SKM-1 treated with dmso at 0.1 percent for 144 hours (cell line): ENCODE measurements at regions not wholly inside any gene's neighbourhood (a gene's known extent, or its start where the extent isn't known, plus 50 kb on each side); places are given as distances from the start of the nearest gene placed in this dataset.
"Not testable (repeated sequence)": the region's sequence is repeated elsewhere in the genome, so short reads cannot be mapped to it uniquely, and the experiment has no call there.

ENCODE experiments used
- DNase-seq: peaks from one replicate; lab custom pipeline; 2025; ENCODE audit not compliant: unreplicated experiment; lab: John Stamatoyannopoulos, UW

- no peak for DNase-seq
Observed at GRCh38 chr20:24418731-24419130, 50.7 kb upstream of the SYNDIG1 start.

- DNase-seq: no peak
Observed at GRCh38 chr20:24417485-24417884, 51.9 kb upstream of the SYNDIG1 start.

DNA sequence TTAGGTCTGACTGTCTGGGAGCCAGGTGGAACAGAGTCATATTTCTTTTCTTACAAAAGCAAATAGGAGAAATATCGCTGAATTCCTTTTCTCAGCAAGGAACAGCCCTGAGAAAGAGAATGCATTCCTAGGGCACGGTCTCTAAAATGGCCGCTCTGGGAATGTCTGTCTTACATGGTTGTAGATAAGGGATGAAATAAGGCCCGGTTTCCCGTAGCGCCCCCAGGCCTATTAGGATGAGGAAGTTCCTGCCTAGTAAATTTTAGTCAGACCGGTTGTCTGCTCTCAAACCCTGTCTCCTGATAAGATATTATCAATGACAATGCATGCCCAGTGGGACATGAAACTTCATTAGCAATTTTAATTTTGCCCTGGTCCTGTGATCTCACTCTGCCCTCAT lies 54.0 kb upstream of the SYNDIG1 start:
- DNase-seq: not testable (repeated sequence)

DNA sequence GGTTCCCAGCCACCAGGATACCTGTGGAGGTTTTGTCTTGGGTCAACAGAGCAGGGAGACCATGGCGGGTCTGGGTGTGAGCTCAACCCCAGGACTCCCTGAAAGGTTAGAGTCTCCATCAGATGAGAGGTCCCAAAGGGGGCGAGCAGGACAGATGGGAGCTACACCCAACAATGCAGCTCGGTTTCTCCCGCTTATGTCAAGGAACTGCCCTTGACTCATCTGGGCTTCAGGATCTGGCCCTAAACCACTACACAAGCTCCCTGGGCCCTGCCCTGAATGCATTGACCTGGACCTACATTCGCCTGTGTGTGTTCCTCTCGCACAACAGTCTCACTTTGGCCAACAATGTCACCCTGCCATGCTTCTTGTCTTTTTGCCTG lies 57.6 kb upstream of the SYNDIG1 start:
- DNase-seq: no peak

GRCh38 chr20:24411003-24411833 lies 58.2 kb upstream of the SYNDIG1 start:
- DNase-seq: no peak

DNA sequence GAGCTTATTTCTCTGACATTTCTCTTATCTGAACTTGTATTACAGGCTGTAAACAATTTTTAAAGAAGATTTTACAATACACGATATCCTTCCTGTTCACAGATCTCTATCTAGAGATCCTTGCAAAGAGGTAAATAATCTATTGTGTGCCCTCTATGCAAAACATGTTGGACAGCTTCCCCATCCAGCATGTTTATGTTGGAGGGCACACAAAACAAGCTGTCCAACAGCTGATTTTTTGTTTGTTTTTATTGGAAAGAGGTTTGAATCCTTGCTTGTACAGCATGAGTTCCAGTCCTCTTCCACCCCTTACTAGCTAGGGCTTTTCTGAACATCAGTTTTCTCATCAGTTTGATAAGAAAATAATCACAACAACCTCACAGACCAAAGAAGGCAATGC lies 62.3 kb upstream of the SYNDIG1 start:
- DNase-seq: no peak

DNA sequence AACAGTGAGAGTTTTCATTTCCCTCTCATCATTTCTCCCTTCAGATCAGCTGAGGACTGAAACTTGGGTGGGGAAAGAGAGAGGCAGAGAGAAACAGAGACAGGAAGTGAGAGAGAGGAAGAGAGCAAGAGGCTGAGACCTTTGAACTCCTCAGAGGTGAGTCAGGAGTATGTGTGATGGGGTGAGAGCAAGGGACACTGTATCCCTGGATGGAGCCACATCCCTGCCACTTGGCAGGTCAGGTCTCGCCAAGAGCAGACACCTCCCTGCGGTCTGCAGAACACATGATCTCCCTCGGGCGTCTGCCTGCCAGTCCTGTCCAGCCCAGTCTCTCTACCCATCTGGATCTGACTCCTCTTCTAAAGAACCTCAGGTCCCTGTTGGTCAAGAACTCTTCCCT lies 62.7 kb upstream of the SYNDIG1 start:
- DNase-seq: no peak

GRCh38 chr20:24406251-24406650 lies 63.2 kb upstream of the SYNDIG1 start:
- DNase-seq: no peak

DNA sequence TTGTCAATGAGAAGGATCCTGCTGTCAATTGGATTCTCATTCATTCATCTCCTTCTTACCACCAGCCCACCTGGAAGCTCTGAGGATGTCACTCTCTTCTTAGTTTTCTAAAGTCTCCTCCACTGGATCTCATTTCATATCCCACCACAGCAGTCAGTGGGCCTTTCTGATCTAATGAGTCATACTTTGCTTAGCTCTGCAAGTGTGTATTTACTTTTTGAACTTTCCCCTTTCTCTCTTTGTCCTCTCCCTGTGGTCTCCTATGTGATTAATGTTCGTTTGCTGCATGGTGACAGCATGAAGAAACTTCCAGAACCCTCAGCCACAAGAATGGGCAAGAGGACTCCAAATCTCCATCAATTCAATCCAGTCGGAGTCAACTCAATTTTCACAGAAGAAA lies 63.6 kb upstream of the SYNDIG1 start:
- no peak for DNase-seq

DNA sequence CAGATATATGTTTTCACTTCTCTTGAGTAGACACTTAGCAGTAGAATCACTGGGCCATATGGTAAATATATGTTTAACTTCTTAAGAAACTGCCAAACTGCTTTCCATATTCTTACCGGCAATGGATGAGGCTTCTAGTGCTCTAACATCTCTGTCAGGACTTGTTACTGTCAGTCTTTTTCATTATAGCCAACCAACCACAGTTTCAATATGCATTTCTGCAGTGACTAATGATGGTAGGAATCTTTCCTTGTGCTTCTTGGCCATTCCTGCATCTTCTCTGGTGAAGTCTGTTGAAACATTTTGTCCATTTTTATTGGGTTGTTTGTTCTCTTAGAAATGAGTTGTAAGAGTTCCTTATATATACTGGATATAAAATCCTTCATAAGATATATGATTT lies 66.0 kb upstream of the SYNDIG1 start:
- no peak for DNase-seq

DNA sequence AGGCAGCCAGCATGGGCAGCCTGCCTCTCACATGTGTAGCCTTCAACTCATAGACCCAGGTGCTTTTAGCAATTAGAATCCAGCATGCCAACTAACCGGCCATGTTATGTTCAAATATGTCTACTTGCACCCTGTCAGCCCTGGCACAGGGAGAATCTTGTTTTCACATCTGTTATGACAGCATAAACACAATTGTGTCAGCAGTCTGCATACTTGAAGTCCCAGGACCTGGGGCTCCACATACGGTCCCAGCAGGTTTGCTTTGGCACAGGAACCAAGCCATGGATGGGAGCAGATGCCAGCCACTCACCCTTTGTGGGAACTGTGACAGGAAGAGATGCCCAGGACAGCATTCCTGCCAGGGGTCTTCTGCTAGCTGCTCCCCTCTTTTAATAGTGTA lies 67.2 kb upstream of the SYNDIG1 start:
- no peak for DNase-seq

- DNase-seq: no peak
Observed at GRCh38 chr20:24395151-24395550, 74.3 kb upstream of the SYNDIG1 start.

DNA sequence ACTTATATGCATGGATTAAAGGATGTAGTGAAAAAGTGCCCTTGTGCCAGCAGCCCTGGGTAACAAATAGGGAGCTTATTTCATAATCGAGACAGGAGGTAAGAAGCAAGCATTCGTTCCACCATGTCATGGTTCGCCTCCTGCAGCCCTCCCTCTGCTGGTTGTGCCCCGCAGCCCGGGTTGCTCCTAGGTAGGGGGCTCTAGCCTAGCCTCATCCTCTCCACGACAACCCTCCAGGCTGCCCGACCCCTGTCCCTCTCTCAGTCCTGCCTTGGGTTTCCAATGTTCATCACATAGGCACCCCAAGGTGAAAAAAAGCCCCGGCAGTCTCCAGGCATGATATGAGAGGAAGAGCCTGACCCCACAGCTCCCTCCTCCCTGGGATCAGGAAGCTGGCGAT lies 75.5 kb upstream of the SYNDIG1 start:
- no peak for DNase-seq

- no peak for DNase-seq
Observed at GRCh38 chr20:24392612-24393011, 76.8 kb upstream of the SYNDIG1 start.

DNA sequence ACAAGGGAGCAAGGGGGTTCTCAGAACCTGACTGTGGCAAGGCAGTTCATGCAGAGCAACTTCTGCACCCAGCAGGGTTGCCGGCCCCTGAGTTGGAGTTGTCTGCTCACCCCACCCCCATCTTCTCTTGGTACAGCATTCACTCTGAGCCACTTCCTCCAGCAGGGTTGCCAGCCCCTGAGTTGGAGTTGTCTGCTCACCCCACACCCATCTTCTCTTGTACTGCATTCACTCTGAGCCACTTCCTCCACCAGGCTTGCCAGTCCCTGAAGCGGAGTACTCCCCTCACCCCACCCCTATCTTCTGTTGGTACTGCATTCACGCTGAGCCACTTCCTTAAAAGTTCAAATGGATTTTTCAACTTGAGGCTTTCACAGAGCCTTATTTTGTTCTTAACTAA lies 79.7 kb upstream of the SYNDIG1 start:
- peak; percentile 61 for DNase-seq

- DNase-seq: no peak
Observed at GRCh38 chr20:24388828-24389380, 80.5 kb upstream of the SYNDIG1 start.

DNA sequence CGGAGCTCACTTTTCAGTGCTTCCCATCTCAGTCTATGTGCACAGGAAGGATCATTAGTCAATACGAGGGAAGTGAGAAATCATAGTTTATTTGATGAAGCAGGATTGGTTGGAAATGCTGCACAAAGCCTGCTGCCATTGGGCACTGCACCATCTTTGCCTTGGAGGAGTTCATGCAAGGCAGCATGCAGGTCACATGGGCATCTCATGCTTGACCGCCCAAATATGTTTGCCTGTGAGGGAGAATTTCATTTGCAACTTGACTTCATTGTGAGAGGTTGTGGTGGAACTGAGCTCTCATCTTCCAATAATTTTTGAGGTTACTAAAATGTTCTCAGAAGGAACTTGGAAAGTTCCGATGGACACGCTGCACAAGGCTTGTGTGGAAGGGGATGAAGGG lies 83.9 kb upstream of the SYNDIG1 start:
- no peak for DNase-seq

DNA sequence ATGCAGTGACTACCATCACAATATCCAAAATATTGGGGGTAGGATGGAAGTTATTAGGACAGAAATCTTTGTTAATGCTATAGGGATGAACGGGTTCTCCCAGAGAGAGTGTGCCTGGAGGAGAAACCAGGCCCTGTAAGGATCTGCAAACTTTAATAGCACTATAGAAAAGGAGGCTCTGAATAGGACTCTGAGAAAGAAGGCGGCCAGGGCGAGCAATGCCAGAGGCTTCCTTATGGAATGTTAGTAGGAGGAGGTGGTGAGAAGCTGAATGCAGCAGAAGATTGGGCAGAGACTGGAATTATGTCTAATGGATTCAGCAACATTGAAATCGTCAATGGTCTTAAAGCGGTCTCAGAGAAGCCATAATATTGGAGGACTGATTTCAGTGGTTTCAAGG lies 84.6 kb upstream of the SYNDIG1 start:
- DNase-seq: no peak

- DNase-seq: no peak
Observed at GRCh38 chr20:24382743-24383142, 86.7 kb upstream of the SYNDIG1 start.

GRCh38 chr20:24382331-24382730 lies 87.1 kb upstream of the SYNDIG1 start:
- DNase-seq: no peak

GRCh38 chr20:24381886-24382285 lies 87.5 kb upstream of the SYNDIG1 start:
- no peak for DNase-seq

GRCh38 chr20:24379484-24379927 lies 89.9 kb upstream of the SYNDIG1 start:
- DNase-seq: no peak
